ENCODE measurements at regions not wholly inside any gene's neighbourhood (a gene's known extent, or its start where the extent isn't known, plus 50 kb on each side); places are given as distances from the start of the nearest gene placed in this dataset.

DNA sequence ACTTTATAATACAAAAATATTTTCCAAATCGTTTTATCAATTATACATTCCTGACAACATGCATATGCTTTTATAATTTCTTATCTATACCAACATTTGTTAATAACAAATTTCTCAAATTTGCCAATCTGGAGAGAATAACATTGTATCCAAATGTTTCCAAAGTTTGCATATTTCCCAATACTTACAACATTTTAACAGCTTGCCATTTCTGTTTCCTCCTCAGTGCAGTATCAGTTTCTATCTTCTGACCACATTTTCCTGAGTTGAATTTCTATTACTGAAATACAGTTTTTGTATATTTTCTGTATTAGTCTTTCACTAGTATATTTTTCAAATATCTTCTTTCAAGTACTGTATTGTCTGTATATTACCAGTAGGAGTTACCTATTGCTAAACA, 1594.3 kb downstream of the PLA2G4A start:
- no peak for DNase-seq (ENCODE audit: low spot score)

- DNase-seq (ENCODE audit: low spot score) = no peak
Measured at GRCh38 chr1:188424176-188424575, 1595.4 kb downstream of the PLA2G4A start.

DNA sequence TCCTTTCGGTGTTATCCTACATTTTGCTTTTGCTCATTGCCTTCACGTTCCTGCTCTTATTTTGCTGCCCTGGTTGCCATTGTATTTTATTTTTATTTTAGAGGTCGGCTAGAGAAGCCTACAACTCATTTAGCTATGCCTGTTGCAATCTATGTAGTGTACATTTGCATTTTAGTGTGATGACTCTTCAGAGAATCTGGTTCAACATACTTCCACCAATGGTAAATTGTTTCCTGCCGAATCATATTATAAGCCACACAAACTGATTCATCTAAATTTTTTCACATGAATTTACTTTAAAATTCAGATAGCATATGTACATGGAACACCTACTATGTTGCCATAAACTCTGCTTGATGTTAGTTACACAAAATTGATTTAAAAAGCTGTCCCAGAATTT, 1596.9 kb downstream of the PLA2G4A start:
- no peak for DNase-seq (ENCODE audit: low spot score)

- DNase-seq (ENCODE audit: low spot score) = no peak
Measured at GRCh38 chr1:188426561-188426960, 1597.8 kb downstream of the PLA2G4A start.

DNA sequence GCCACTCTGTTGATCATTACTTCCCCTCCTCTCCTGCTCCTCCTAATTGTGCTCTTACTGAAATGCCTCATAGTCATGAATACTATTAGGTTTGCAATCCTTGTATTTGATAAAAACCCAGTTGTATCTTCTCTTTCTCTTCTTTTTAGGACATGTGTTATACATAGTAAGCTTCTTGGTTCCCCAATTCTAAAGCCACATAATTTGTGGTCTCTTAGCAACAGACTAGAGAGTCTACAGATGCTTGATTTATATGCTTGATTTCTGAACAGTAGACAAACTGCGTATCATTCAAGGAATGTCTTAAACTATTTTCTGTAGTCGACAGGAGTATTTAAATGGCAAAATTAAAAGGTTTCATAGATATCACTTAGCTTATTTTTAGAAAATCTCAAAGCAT, 1598.9 kb downstream of the PLA2G4A start:
- no peak for DNase-seq (ENCODE audit: low spot score)

DNA sequence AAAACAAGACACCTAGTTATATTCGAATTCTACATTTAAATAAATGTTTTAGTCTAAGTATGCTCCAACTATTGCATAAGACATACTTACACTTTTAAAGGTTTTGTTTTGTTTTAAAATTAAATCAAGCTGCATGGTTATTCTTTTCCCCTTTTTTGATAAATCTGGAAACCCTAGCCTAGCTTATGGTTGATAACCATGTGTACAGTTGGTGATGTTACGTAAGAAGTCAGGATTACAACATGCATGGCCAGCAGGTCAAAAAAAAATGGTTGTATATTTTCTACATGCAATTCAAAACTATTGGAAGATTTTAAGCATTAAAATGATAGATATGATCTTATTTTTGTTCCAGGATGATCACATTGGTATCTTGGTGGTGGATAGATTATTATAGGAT, 1600.6 kb downstream of the PLA2G4A start:
- DNase-seq (ENCODE audit: low spot score) = no peak

DNA sequence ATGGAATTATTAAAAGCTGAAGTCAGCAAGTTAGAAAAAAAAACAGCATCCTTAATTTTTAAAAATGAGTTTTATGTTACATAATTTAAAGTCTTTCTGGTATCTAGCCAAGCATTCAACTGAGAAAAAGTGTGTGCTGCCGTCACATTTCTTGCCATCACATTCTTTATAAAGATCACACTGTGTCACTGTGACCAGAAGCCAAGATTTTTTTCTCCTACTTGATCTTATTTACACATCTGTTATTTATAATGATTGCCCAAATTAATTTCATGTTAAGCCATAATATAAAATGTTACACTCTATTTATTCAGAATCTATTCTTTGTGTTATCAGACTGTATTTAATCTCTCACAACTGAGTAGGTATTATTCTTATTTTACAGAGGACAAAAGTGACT, 1603.7 kb downstream of the PLA2G4A start:
- DNase-seq (ENCODE audit: low spot score) = no peak

DNA sequence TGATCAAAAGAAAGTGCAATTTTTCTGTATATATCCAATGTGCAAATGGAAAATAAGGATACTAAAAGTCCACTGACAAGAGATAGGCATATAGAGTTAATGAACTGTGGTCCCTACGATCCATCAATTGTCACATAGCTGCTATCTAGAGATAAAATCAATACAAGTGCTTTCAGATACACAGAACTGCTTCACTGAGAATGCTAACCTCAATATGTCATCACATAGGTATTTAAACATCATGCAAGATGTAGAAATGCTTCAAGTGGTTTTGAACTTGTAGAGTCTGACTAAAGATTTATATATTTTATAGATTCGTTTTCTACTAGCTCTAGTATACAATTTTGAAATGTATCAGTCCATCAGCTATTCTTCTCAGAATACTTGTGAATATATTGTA, 1604.7 kb downstream of the PLA2G4A start:
- DNase-seq (ENCODE audit: low spot score) = no peak

- DNase-seq (ENCODE audit: low spot score) = no peak
Measured at GRCh38 chr1:188444526-188444925, 1615.8 kb downstream of the PLA2G4A start.

DNA sequence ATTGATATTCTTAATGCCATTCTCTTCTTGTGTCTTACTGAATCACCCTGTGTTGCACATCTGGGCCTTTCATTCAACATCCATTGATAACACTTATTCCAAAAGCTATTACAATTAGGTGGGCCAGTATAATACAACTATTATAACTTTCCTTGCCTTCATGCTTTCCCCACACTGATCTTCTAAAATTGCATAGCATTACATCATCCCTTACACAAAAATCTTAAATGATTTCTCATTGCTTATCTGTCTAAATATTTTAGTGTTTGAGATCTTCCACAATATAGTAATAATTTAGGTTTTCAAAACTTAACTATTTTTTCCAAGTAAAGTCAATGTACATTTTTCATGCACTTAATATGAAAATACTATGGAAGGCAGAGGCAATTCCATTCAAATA, 1634.1 kb downstream of the PLA2G4A start:
- no peak for DNase-seq (ENCODE audit: low spot score)

GRCh38 chr1:188463919-188464318, 1635.2 kb downstream of the PLA2G4A start:
- DNase-seq (ENCODE audit: low spot score) = no peak

GRCh38 chr1:188466539-188466938, 1637.8 kb downstream of the PLA2G4A start:
- no peak for DNase-seq (ENCODE audit: low spot score)

- DNase-seq (ENCODE audit: low spot score) = no peak
Measured at GRCh38 chr1:188476606-188477005, 1647.9 kb downstream of the PLA2G4A start.

GRCh38 chr1:188489336-188490112, 1660.8 kb downstream of the PLA2G4A start:
- DNase-seq (ENCODE audit: low spot score) = peak; percentile 49

DNA sequence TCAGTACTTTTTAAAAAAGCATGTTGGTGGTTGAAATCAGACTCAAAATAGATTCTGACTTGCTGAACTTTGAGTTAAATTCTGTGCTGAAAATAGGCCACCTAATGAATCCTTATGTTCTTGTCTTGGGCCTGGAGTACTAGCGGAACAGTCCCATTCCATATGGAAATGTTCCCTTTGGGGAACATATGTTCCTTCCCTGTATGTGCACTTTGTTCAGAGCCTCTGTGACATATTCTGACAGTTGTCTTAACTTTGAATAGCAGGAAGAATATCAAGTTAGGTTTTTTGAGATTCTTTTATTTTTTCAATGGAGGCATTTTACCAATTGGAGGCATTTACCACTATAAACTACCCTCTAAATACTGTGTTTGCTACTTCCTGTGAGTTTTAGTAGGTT, 1667.8 kb downstream of the PLA2G4A start:
- no peak for DNase-seq (ENCODE audit: low spot score)

DNA sequence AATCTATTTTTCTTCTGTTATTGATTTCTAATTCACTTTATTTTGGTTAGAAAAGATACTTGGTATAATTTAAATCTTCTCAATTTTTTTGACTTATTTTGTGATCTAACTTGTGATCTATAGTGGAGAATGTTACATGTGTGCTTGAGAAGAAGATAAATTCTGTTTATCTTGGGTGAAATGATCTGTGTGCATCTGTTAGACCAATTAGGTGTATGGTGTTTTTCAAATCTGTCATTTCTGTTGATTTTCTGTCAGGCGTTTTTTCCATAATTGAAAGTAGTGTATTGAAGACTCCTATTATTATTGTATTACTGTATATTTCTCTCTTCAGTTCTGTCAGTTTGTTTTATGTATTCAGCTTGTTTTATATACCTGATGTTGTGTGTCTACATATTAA, 1668.3 kb downstream of the PLA2G4A start:
- DNase-seq (ENCODE audit: low spot score) = no peak

GRCh38 chr1:188499690-188500089, 1670.9 kb downstream of the PLA2G4A start:
- no peak for DNase-seq (ENCODE audit: low spot score)

- no peak for DNase-seq (ENCODE audit: low spot score)
Measured at GRCh38 chr1:188514917-188515316, 1686.2 kb downstream of the PLA2G4A start.

DNA sequence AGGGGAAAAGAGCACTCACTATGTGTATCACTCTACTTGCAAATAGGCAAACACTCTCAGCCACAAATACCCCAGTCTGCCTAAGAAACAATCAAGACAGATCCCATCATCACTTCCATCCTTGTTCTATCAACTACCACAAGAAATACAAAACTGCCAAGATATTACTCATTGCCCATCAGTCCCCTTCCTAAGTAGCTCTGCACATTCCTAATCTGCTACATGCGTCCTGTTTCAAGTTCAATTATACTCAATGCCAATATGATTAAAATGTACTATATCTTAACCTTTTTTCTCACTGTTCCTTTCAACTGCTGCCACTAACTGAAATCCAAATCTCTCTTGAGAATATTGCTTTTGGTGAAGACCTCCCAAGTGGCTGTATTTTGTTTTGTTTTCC, 1688.4 kb downstream of the PLA2G4A start:
- no peak for DNase-seq (ENCODE audit: low spot score)

- no peak for DNase-seq (ENCODE audit: low spot score)
Measured at GRCh38 chr1:188551176-188551575, 1722.4 kb downstream of the PLA2G4A start.

- no peak for DNase-seq (ENCODE audit: low spot score)
Measured at GRCh38 chr1:188557053-188557452, 1728.3 kb downstream of the PLA2G4A start.

GRCh38 chr1:188582911-188583532, 1754.3 kb downstream of the PLA2G4A start:
- no peak for DNase-seq (ENCODE audit: low spot score)

GRCh38 chr1:188584119-188584518, 1755.4 kb downstream of the PLA2G4A start:
- DNase-seq (ENCODE audit: low spot score) = no peak

GRCh38 chr1:188590641-188591040, 1761.9 kb downstream of the PLA2G4A start:
- no peak for DNase-seq (ENCODE audit: low spot score)

Measured in H4 (cell line).